GM12875 (cell line): ENCODE measurements at regions not wholly inside any gene's neighbourhood (a gene's known extent, or its start where the extent isn't known, plus 50 kb on each side); places are given as distances from the start of the nearest gene placed in this dataset.

Source experiments
- H3K4me3 ChIP-seq: one replicate; pipeline ENCODE4 v1.5.1; 2011; ENCODE audit warnings: low read depth, low read length, control low read depth
- CTCF ChIP-seq: IDR thresholded peaks from 2 replicates; pipeline ENCODE4 v1.5.1; 2011; ENCODE audit warnings: low read depth, mild to moderate bottlenecking, control low read depth, inconsistent platforms, low read length, moderate library complexity, borderline replicate concordance; ENCODE audit not compliant: insufficient read depth

- TF ChIP-seq CTCF: no peak
- no peak overlapping the region for H3K4me3 ChIP-seq
Measured at GRCh38 chr3:36250191-36250590, 130.1 kb upstream of the STAC start.

- no peak overlapping the region for H3K4me3 ChIP-seq
- TF ChIP-seq CTCF: no peak
Measured at GRCh38 chr3:36257158-36257852, 123.0 kb upstream of the STAC start.

- TF ChIP-seq CTCF: no peak
- H3K4me3 ChIP-seq: no peak overlapping the region
Measured at GRCh38 chr3:36258421-36258820, 121.9 kb upstream of the STAC start.

- TF ChIP-seq CTCF: no peak
- no peak overlapping the region for H3K4me3 ChIP-seq
Measured at GRCh38 chr3:36259580-36259979, 120.7 kb upstream of the STAC start.

GRCh38 chr3:36269274-36269673, 111.0 kb upstream of the STAC start:
- no peak for TF ChIP-seq CTCF
- H3K4me3 ChIP-seq: no peak overlapping the region

- no peak overlapping the region for H3K4me3 ChIP-seq
Measured at GRCh38 chr3:36282766-36283165, 97.5 kb upstream of the STAC start.

GRCh38 chr3:36295296-36295695, 85.0 kb upstream of the STAC start:
- no peak overlapping the region for H3K4me3 ChIP-seq
- no peak for TF ChIP-seq CTCF

More at GRCh38 chr3:36282766-36283165, 97.5 kb upstream of the STAC start:
- no peak for TF ChIP-seq CTCF
